RKO (cell line): ENCODE measurements at regions not wholly inside any gene's neighbourhood (a gene's known extent, or its start where the extent isn't known, plus 50 kb on each side); places are given as distances from the start of the nearest gene placed in this dataset.
A peak's percentile ranks its signal among the peaks of the same experiment; 100 is the strongest.

ENCODE experiments used
- DNase-seq: peaks from one replicate; pipeline ENCODE4 v3.0.0-alpha.2; 2016; ENCODE audit warnings: low spot score

GRCh38 chr3:43866529-43867353, 176.0 kb downstream of the ABHD5 start:
- DNase-seq = no peak

DNA sequence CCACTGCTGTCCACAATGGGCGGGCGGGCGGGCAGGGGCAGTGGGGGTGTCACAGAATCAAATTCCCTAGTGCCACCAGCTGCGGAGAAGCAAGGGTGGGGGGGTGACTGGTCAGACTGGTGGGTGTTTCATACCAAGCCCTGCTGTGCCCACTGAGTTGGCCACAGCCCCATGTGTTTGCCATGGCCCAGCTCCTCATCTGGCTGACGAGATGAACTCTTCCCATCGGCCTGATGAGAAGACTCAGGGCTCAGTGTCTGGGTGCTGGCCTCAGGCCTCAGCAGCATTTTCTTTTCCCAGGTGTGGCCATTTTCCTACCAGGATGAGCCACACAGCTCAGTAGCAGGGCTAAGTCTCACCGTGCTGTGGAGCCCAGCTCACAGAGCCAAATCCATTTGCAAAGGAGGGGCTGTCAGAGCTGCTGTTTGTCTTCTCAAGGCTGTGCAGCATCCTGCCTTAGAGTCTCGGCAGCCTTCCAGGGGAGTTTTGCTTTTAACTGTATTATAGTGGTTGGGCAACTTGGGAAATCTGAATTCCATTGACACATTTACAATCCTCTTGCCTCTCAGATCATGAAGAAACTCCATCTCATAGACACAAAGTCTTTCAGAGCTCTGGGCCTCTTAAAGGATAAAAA, 176.8 kb downstream of the ABHD5 start:
- DNase-seq = no peak

- no peak for DNase-seq
Measured at GRCh38 chr3:43869491-43869890, 178.8 kb downstream of the ABHD5 start.

GRCh38 chr3:43870120-43870519, 179.4 kb downstream of the ABHD5 start:
- DNase-seq = peak; percentile 32

DNA sequence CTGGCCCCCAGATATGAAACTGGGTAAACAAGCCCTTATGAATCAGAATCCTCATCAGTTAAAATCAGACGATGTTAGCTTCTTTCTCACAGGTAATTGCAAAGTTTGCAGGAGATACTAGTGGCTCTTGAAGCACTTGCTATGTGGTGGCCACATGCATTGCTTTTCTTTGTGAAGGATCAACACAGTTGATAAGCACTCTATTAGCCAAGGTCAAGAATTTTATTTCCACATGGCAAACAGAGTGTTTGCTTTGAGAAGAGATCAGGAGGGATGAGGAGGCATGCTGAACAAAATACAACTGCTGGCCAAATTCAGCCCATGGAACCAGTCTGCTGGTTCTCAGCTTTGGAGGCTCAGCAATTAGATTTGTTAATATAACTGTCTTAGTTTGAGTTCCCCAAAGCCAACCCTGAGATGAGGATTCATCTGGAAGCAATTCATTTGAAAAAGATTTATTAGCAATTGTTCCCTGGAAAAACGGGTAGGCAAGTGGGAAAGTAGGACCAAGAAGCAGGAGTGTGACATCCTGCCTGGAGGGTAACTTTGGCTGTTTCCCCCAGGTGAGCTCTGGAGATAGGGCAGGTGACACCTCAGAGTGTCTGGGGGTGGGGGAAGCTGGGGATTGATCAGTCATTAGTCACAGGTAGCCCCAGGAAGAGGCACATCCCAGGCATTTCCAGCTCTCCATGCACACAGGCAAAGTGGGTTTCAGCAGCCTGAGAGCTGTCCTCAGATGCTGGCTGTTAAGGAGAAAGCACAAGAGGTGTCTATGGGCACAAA, 180.3 kb downstream of the ABHD5 start:
- DNase-seq = no peak

- no peak for DNase-seq
Measured at GRCh38 chr3:43871627-43872245, 181.0 kb downstream of the ABHD5 start.

DNA sequence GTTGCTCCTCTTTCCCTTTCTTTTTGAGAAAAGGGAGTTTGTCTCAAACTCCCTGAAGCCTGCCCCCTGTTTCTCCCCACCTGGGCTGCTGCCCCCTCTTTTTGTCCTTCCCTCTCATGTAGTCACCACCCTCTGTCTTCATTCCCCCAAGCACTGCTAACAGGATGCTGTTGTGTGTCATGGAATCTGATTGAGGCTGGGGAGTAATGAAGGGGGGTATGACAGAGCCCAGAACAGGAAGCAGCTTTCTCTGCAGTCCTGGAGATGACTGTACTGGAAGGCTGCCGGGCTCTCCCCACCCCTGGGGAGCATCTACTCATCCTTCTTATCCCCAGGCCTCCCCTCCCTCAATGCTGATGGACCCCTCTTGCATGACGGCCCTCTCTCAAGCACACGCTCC, 181.6 kb downstream of the ABHD5 start:
- DNase-seq = peak; percentile 27

GRCh38 chr3:43872901-43873300, 182.2 kb downstream of the ABHD5 start:
- no peak for DNase-seq

GRCh38 chr3:43873723-43874122, 183.0 kb downstream of the ABHD5 start:
- DNase-seq = no peak

GRCh38 chr3:43874290-43874689, 183.6 kb downstream of the ABHD5 start:
- DNase-seq = no peak

DNA sequence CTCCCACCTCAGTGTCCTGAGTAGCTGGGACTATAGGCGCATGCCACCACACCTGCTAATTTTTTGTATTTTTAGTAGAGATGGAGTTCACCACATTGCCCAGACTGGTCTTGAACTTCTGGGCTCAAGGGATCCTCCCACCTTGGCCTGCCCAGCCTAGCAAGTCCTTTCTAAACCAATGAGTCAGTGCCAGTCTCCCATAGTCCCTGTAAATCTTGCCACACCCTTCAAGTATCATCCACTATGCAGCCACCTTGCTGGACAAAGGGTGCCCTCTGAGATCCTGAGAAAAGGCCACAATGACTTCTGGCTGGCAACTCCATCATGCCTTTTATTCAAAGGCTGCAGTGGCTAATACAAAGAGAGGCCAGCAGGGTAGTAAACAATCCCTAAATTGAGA, 184.0 kb downstream of the ABHD5 start:
- no peak for DNase-seq

DNA sequence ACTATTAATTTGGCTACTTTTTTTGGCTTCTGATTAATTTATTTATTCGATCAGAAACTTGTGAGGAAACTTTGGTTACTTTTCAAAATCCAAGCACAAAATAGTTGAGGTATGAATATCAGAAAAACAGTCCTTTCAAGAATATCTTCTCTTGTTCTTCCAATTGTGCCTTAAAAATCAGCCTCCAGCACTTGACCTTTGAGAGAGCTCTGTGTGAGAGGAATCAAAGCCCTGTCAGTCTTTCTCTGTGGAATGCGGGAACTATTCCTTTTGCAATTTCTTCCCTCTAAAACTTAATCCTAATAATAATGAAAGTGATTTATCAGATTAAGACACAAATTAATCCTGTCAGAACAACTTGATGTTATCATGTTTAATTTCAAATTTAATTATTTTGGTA, 185.9 kb downstream of the ABHD5 start:
- no peak for DNase-seq

GRCh38 chr3:43879166-43879565, 188.4 kb downstream of the ABHD5 start:
- no peak for DNase-seq

DNA sequence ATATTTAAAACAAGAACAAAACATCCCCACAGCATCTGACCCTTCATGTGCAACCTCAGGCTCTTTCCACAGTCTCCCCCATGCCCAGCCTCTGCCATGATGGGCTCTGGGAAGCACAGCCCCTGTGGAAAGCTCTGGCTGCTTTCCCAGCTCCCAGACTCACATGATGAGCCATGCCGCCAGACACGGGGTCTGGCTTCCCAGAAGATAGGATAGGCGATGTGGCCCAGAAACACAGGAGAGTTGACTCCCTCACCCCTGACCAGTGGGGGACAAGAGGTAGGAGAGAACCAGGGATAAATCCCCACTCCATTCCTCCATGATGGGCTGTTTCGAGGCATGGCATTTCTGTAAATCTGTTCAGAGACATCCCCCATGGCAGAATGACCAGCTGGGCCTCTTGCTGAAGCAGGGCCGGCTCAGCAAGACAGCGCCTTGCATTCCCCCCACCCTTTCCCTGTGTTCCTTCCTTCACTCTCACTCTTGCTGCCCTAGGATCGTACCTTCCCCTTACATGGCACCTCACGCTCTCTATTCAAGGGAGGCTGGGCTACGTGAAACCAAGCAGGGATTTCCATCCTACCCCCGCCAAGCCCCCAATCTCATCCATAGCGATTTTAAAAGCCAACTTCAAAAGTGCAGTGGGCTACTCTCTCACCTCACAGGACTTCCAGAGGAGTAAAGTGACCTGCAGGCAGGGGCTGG, 192.4 kb downstream of the ABHD5 start:
- no peak for DNase-seq

DNA sequence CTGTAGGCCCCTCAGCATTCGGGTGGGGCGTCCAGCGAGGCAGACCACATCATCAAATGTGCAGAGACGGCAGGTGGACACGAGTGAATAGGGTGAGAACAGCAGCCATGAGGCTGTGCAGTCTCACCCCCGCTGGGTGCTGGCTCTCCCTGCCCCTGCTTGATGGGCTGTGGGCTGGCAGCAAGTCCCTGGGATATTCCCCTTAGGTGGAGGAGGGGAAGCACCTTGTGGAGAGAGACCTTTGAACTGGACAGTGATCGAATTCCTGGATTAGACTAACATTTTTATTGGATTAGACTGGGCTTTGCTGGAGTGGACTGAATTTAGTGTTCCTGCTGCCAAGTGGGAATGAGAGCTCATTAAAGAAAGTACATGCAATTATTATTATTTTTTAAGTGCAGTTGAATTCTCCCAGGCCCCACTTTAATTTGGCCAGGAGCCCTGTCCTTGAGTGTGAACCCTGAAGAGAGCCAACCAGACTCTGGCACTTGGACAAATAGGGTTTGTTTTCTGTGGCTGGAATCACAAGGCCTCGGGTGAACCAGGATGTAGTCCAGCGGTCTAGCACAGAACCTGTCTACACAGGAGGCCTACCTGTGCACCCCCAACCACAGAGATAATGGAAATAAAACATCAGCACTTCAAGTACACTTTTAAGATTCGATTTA, 193.1 kb downstream of the ABHD5 start:
- no peak for DNase-seq

- DNase-seq = no peak
Measured at GRCh38 chr3:43884581-43884980, 193.8 kb downstream of the ABHD5 start.

DNA sequence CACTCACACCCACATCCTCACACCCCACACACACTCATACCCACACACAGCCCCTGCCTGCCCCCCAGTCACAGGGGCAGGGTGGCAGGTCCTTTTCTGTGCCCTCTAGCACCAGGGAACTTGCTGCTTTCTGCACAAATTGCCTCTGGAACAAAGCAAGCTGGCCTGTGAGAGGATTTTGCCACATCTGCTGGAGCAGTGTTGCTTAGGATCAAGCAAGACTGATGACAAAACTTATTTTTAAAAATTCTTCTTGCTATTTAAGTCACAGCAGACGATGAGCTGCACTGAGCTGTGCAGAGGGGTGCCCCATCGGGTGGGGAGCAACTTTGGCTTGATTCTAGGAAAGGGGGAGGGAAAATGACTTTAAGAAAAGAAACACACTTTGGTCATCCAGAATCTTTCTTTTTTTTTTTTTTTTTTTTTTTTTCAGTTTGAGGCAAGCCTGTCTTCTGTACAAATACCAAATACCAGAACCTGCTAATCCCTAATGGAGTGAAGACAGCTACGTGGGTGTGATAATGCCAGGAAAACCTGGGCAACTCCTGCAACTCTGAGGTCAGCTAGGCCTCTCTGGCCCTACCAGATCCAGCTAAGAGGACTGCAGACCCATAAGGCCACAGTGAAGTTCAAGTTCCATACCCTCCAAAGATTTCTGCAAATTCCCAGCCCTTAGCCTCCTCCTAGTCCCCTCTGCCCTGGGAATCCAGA, 195.3 kb downstream of the ABHD5 start:
- no peak for DNase-seq

DNA sequence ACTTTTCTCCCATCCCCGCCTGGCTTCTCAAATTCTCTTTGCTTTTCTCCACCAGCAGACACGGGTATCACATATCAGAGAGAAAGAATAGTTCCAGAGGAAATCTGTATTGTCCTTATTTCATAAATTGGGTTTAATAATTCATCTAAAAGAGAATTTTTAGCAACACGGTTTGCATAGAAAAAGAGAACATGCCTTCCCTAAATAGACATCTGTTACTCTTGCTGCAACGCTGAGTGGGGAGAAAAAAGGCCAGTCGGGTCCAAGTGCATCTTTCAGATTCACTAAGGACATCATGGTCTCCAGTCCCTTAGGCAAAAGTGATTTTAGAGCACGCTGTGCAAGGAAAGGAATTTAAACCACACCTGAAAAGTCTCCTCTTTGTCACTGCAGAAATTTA, 201.3 kb downstream of the ABHD5 start:
- DNase-seq = no peak

GRCh38 chr3:43892526-43892925, 201.8 kb downstream of the ABHD5 start:
- no peak for DNase-seq

DNA sequence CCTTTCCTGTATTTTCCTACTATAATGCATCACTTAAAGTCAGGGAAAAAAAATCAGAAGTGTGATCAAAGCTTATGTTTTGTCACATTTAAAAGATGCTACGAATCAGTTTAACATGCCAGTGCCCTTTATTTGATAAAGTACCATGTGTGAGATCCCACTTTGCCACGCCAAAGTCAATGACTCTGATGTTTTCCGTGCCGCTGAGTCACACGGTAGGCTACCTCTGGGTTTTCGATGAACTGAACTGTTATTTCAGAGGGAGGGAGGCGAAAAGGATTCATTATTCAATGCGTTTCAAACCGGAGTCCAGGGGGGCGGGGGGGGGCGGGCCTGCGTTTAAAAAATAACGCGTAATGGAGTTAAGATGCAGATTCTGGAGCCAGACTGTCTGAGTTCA, 203.0 kb downstream of the ABHD5 start:
- no peak for DNase-seq
